ENCODE measurements at regions not wholly inside any gene's neighbourhood (a gene's known extent, or its start where the extent isn't known, plus 50 kb on each side); places are given as distances from the start of the nearest gene placed in this dataset.

DNA sequence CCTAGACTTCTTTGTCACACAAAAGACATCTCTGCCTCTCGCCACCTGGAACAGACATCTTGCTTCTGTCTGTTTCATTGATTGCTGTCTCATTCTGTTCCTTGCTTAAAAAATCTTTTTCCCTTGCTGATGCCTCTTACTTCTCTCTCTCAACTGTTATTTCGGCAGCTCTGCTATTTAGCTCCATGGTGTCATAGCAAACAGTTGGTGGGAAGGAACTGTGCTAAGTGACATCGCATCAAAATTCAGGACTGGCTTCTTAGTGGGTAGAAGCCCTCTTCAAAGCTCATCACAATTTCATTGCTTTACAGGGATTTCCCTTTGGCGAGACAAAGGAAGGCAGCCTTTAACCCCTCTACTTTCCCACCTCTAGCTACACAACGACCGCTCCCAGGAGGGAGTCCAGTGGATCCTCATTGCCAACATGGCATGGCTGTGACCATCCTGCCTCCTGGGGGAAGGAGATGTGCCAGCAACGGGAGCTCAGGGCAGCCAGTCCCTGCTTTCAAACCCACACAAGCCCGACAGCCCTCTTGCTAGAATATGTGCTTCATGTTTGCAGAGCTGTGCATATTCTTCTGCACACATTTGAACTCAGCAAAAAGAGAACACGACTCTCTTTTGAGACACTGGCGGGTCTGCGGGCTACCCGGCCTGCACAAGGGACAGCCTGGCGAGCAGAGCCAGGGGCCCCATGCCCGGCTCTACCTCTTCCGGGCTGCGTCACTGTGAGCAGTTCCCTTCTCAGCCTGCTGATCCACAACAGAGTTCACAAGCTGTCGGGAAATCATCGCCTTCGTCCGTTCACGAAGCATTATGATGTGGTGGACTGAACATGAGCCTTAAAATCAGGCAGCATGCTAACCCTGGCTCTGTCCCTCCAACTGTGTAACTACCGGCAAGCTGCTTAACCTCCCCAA lies 51.1 kb upstream of the JAM3 start:
- no peak for TF ChIP-seq POLR2A (IDR thresholded peaks at IDR 0.05; ENCODE audit: extremely low read depth, insufficient read length)
- TF ChIP-seq, protein P1, sequence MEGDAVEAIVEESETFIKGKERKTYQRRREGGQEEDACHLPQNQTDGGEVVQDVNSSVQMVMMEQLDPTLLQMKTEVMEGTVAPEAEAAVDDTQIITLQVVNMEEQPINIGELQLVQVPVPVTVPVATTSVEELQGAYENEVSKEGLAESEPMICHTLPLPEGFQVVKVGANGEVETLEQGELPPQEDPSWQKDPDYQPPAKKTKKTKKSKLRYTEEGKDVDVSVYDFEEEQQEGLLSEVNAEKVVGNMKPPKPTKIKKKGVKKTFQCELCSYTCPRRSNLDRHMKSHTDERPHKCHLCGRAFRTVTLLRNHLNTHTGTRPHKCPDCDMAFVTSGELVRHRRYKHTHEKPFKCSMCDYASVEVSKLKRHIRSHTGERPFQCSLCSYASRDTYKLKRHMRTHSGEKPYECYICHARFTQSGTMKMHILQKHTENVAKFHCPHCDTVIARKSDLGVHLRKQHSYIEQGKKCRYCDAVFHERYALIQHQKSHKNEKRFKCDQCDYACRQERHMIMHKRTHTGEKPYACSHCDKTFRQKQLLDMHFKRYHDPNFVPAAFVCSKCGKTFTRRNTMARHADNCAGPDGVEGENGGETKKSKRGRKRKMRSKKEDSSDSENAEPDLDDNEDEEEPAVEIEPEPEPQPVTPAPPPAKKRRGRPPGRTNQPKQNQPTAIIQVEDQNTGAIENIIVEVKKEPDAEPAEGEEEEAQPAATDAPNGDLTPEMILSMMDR (IDR thresholded peaks at IDR 0.05; ENCODE audit: low read depth, low read length): no peak
